ENCODE measurements at regions not wholly inside any gene's neighbourhood (a gene's known extent, or its start where the extent isn't known, plus 50 kb on each side); places are given as distances from the start of the nearest gene placed in this dataset.

GRCh38 chr7:79553811-79554555, 100.5 kb upstream of the MAGI2 start:
- H3K4me3 Mint-ChIP-seq: no peak overlapping the region
- Histone ChIP-seq H2AFZ (replicated peaks) (no peak overlapping the region), H3K4me2 (no peak overlapping the region), H3K79me2 (ENCODE audit: low read depth) (no peaks in the 10 kb centered on the region), H3K27ac (no peak overlapping the region), H3F3A (ENCODE audit: low read depth) (no peaks in the 10 kb centered on the region), H3K36me3 (no peaks in the 10 kb centered on the region), H4K20me1 (ENCODE audit: low read depth) (no peaks in the 10 kb centered on the region), H3K4me1 (no peaks in the 10 kb centered on the region), H3K9me3 (ENCODE audit: low read depth) (no peaks in the 10 kb centered on the region), H3K27me3 (no peaks in the 10 kb centered on the region), H3K9ac (no peak overlapping the region), H3K4me3 (no peak overlapping the region)
- H3K27ac Mint-ChIP-seq: no peak overlapping the region
- no peak for DNase-seq (ENCODE audit: low spot score)
- no peak for TF ChIP-seq EZH2phosphoT487 (IDR thresholded peaks at IDR 0.05)
- TF ChIP-seq EZH2 (IDR thresholded peaks at IDR 0.05): no peak
- TF ChIP-seq CTCF (IDR thresholded peaks at IDR 0.05): no peak
- no peaks in the 10 kb centered on the region for H3K27me3 Mint-ChIP-seq (ENCODE audit: insufficient read depth, low read depth)
- no peaks in the 10 kb centered on the region for H3K36me3 Mint-ChIP-seq
- peaks cover 5% of the 10 kb centered on the region for H3K4me1 Mint-ChIP-seq
- H3K9me3 Mint-ChIP-seq: peaks cover 3% of the 10 kb centered on the region

GRCh38 chr7:79552463-79552862, 99.0 kb upstream of the MAGI2 start:
- no peak overlapping the region for H3K27ac ChIP-seq
- H3K9me3 ChIP-seq (ENCODE audit: low read depth): no peaks in the 10 kb centered on the region
- no peaks in the 10 kb centered on the region for H4K20me1 ChIP-seq (ENCODE audit: low read depth)
- H3F3A ChIP-seq (ENCODE audit: low read depth): no peaks in the 10 kb centered on the region
- H3K4me1 ChIP-seq: no peaks in the 10 kb centered on the region
- H3K4me2 ChIP-seq: no peak overlapping the region
- Mint-ChIP-seq H3K9me3 (peaks cover 3% of the 10 kb centered on the region), H3K4me3 (no peak overlapping the region), H3K4me1 (peaks cover 5% of the 10 kb centered on the region), H3K36me3 (no peaks in the 10 kb centered on the region), H3K27ac (no peak overlapping the region), H3K27me3 (ENCODE audit: insufficient read depth, low read depth) (no peaks in the 10 kb centered on the region)
- no peak for DNase-seq (ENCODE audit: low spot score)
- no peaks in the 10 kb centered on the region for H3K27me3 ChIP-seq
- TF ChIP-seq EZH2phosphoT487 (IDR thresholded peaks at IDR 0.05) (no peak), CTCF (IDR thresholded peaks at IDR 0.05) (no peak), EZH2 (IDR thresholded peaks at IDR 0.05) (no peak)
- H3K79me2 ChIP-seq (ENCODE audit: low read depth): no peaks in the 10 kb centered on the region
- no peak overlapping the region for H2AFZ ChIP-seq (replicated peaks)
- H3K4me3 ChIP-seq: no peak overlapping the region
- H3K36me3 ChIP-seq: no peaks in the 10 kb centered on the region
- H3K9ac ChIP-seq: no peak overlapping the region

DNA sequence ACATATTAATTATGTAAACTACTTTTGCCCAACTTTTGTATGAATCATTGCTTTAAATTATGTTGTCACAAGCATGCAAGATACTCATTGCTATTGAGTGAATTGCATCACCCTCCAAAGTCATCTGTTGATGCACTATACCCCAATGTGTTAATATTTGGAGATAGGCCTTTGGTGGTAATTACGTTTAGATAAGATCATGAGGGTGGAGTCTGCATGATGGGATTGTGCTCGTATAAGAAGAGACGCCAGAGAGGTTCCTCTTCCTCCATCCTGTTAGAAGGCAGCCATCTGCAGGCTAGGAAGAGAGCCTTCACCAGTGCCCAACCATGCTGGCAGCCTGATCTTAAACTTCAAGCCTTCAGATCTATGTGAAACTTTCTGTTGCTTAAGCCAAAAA, 95.3 kb upstream of the MAGI2 start:
- H3K4me3 Mint-ChIP-seq: no peak overlapping the region
- no peaks in the 10 kb centered on the region for H3K36me3 Mint-ChIP-seq
- no peaks in the 10 kb centered on the region for H3K4me1 ChIP-seq
- H2AFZ ChIP-seq (replicated peaks): no peak overlapping the region
- no peak overlapping the region for H3K4me3 ChIP-seq
- no peak for TF ChIP-seq EZH2phosphoT487 (IDR thresholded peaks at IDR 0.05)
- no peaks in the 10 kb centered on the region for H3F3A ChIP-seq (ENCODE audit: low read depth)
- H3K9me3 ChIP-seq (ENCODE audit: low read depth): no peaks in the 10 kb centered on the region
- no peaks in the 10 kb centered on the region for H3K27me3 Mint-ChIP-seq (ENCODE audit: insufficient read depth, low read depth)
- no peak overlapping the region for H3K4me2 ChIP-seq
- H4K20me1 ChIP-seq (ENCODE audit: low read depth): no peaks in the 10 kb centered on the region
- no peaks in the 10 kb centered on the region for H3K79me2 ChIP-seq (ENCODE audit: low read depth)
- no peak overlapping the region for H3K9ac ChIP-seq
- H3K9me3 Mint-ChIP-seq: no peaks in the 10 kb centered on the region
- peaks cover 5% of the 10 kb centered on the region for H3K4me1 Mint-ChIP-seq
- no peak overlapping the region for H3K27ac Mint-ChIP-seq
- H3K27me3 ChIP-seq: no peaks in the 10 kb centered on the region
- no peak overlapping the region for H3K27ac ChIP-seq
- H3K36me3 ChIP-seq: no peaks in the 10 kb centered on the region
- DNase-seq (ENCODE audit: low spot score): no peak

DNA sequence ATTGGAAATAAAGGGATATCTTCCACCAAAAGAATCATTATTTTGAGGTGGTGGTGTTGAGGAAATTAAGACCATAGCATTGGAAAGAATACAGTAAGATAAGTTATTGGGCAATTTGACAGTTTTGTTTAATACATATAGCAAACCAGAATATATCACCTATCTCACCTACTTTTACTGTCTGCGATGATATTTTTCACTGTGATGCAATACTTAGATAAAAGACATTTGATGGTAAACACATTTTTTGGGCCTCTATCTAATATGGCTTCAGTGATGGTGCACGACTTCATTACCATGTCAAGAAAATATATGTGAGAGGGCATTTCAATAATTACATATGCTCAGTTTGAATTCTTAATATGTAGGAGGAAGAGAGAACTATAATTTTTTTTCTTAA, 93.7 kb upstream of the MAGI2 start:
- H3K9ac ChIP-seq: no peak overlapping the region

More for the DNA sequence above, 93.7 kb upstream of the MAGI2 start:
- Histone ChIP-seq H3K9me3 (ENCODE audit: low read depth) (no peaks in the 10 kb centered on the region), H3K79me2 (ENCODE audit: low read depth) (no peaks in the 10 kb centered on the region), H3K36me3 (no peaks in the 10 kb centered on the region), H3F3A (ENCODE audit: low read depth) (no peaks in the 10 kb centered on the region), H3K27ac (no peak overlapping the region), H3K4me2 (no peak overlapping the region), H3K27me3 (no peaks in the 10 kb centered on the region), H3K4me3 (no peak overlapping the region), H3K4me1 (no peaks in the 10 kb centered on the region), H2AFZ (replicated peaks) (no peak overlapping the region), H4K20me1 (ENCODE audit: low read depth) (no peaks in the 10 kb centered on the region)
- TF ChIP-seq EZH2 (IDR thresholded peaks at IDR 0.05) (no peak), EZH2phosphoT487 (IDR thresholded peaks at IDR 0.05) (no peak), CTCF (IDR thresholded peaks at IDR 0.05) (no peak)
- H3K9me3 Mint-ChIP-seq: no peaks in the 10 kb centered on the region
- no peak overlapping the region for H3K4me3 Mint-ChIP-seq
- no peaks in the 10 kb centered on the region for H3K27me3 Mint-ChIP-seq (ENCODE audit: insufficient read depth, low read depth)
- H3K36me3 Mint-ChIP-seq: no peaks in the 10 kb centered on the region
- peaks cover 5% of the 10 kb centered on the region for H3K4me1 Mint-ChIP-seq
- no peak for DNase-seq (ENCODE audit: low spot score)
- no peak overlapping the region for H3K27ac Mint-ChIP-seq

Measured in neural progenitor cell (in vitro differentiated cells).